ENCODE measurements at regions not wholly inside any gene's neighbourhood (a gene's known extent, or its start where the extent isn't known, plus 50 kb on each side); places are given as distances from the start of the nearest gene placed in this dataset.

DNA sequence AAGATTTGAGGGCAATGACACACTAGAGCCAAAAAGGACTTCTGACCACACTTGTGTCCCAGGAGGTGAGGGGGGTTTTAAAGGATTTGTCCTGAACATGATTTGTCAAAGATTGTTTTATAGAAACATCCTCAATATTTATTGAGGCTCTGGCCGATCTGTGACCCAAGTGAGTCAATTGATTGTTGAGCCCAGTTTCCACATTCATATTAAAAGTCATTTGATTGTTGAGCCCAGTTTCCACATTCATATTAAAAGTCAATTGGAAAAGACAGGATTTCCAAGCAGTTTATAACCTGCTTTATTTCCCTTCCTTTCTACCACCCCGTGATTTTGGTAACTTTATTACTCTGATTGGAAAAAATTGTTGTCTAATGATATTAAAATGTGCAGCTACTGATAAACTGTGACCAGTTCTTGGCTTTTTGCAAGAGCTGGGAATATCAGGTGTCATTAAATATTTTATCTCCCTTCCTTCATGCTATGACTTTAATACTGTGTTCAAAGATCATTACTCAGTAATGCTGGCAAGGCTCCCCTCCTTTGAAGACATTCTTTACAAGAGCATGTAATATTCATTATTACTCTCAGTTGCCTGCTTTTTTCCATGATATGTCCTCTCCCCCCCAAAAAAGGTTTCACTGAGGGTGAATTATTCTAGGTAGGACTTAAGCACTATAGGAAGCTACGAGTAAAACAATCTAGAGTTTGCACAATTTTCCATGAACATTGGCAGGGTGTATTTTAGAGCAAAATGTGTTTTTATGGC is 75.3 kb downstream of the HRH4 start:
- no peaks in the 10 kb centered on the region for H3K9me2 ChIP-seq (ENCODE audit: insufficient read depth, low read length)
- POLR2A ChIA-PET: no interaction called here
- no TSS peak for BruUV-seq (replicated peaks)
- H3K4me1 ChIP-seq (ENCODE audit: insufficient read depth, low read length, poor library complexity, severe bottlenecking): no peaks in the 10 kb centered on the region
- DNase-seq (ENCODE audit: low spot score): no peak
- intact Hi-C loops (cut with micrococcal nuclease; ENCODE audit: unreplicated experiment): loop anchor here (2.0 kb wide), 1 partner anchor 47 kb away; no protein-coding TSS in a partner anchor
- H4K20me1 ChIP-seq (ENCODE audit: insufficient read depth, low read length): no peaks in the 10 kb centered on the region
- TF ChIP-seq, protein P1, sequence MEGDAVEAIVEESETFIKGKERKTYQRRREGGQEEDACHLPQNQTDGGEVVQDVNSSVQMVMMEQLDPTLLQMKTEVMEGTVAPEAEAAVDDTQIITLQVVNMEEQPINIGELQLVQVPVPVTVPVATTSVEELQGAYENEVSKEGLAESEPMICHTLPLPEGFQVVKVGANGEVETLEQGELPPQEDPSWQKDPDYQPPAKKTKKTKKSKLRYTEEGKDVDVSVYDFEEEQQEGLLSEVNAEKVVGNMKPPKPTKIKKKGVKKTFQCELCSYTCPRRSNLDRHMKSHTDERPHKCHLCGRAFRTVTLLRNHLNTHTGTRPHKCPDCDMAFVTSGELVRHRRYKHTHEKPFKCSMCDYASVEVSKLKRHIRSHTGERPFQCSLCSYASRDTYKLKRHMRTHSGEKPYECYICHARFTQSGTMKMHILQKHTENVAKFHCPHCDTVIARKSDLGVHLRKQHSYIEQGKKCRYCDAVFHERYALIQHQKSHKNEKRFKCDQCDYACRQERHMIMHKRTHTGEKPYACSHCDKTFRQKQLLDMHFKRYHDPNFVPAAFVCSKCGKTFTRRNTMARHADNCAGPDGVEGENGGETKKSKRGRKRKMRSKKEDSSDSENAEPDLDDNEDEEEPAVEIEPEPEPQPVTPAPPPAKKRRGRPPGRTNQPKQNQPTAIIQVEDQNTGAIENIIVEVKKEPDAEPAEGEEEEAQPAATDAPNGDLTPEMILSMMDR (conservative IDR thresholded peaks at IDR 0.05; ENCODE audit: low read length): no peak
- no peak for TF ChIP-seq EZH2phosphoT487 (IDR thresholded peaks at IDR 0.05; ENCODE audit: borderline replicate concordance, low read depth, low read length)
- H3K79me2 ChIP-seq (ENCODE audit: insufficient read depth, low read depth, low read length): no peaks in the 10 kb centered on the region
- CTCF ChIA-PET (ENCODE audit: unreplicated experiment): no interaction called here
- H3K27ac ChIP-seq (ENCODE audit: low read depth, low read length, poor library complexity, severe bottlenecking): no peak overlapping the region
- no peak overlapping the region for H3K4me3 ChIP-seq (ENCODE audit: low read depth, low read length, poor library complexity, severe bottlenecking)
- H3K9me3 ChIP-seq (ENCODE audit: low read length): no peaks in the 10 kb centered on the region
- H3K4me2 ChIP-seq (ENCODE audit: low read length): no peak overlapping the region
- no peaks in the 10 kb centered on the region for H3K36me3 ChIP-seq (ENCODE audit: insufficient read depth, low read length)
- H2AFZ ChIP-seq (ENCODE audit: low read length): no peak overlapping the region

DNA sequence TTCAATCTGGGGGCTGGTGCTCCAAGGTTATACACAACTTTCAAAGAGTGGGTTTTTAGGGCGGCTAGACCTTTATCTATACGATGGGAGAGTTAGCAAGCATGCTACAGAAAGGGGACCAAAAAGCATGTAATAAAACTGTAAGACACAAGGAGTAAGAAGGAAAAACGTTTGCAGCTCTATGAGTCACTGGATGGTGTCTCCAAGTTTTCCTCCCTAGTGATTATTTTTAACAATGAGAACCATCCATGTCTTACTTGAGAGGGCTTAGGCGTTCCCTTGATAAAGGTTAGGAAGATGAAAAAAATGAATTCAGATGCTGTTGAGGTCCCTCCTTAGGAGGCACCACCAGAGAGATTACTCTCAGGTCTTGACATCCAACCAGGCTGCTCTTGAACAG is 75.9 kb downstream of the HRH4 start:
- H3K4me2 ChIP-seq (ENCODE audit: low read length): no peak overlapping the region
- POLR2A ChIA-PET: no interaction called here
- intact Hi-C loops (cut with micrococcal nuclease; ENCODE audit: unreplicated experiment): loop anchor here (2.0 kb wide), 1 partner anchor 48 kb away; no protein-coding TSS in a partner anchor
- BruUV-seq (replicated peaks): no TSS peak
- no peak overlapping the region for H2AFZ ChIP-seq (ENCODE audit: low read length)
- H3K79me2 ChIP-seq (ENCODE audit: insufficient read depth, low read depth, low read length): no peaks in the 10 kb centered on the region
- no peaks in the 10 kb centered on the region for H3K9me3 ChIP-seq (ENCODE audit: low read length)
- H3K4me3 ChIP-seq (ENCODE audit: low read depth, low read length, poor library complexity, severe bottlenecking): no peak overlapping the region
- CTCF ChIA-PET (ENCODE audit: unreplicated experiment): no interaction called here
- H4K20me1 ChIP-seq (ENCODE audit: insufficient read depth, low read length): no peaks in the 10 kb centered on the region
- TF ChIP-seq EZH2phosphoT487 (IDR thresholded peaks at IDR 0.05; ENCODE audit: borderline replicate concordance, low read depth, low read length): no peak
- TF ChIP-seq, protein P1 (conservative IDR thresholded peaks at IDR 0.05; ENCODE audit: low read length): no peak
- no peak for DNase-seq (ENCODE audit: low spot score)
- H3K36me3 ChIP-seq (ENCODE audit: insufficient read depth, low read length): no peaks in the 10 kb centered on the region
- no peak overlapping the region for H3K27ac ChIP-seq (ENCODE audit: low read depth, low read length, poor library complexity, severe bottlenecking)
- H3K4me1 ChIP-seq (ENCODE audit: insufficient read depth, low read length, poor library complexity, severe bottlenecking): no peaks in the 10 kb centered on the region
- no peaks in the 10 kb centered on the region for H3K9me2 ChIP-seq (ENCODE audit: insufficient read depth, low read length)

DNA sequence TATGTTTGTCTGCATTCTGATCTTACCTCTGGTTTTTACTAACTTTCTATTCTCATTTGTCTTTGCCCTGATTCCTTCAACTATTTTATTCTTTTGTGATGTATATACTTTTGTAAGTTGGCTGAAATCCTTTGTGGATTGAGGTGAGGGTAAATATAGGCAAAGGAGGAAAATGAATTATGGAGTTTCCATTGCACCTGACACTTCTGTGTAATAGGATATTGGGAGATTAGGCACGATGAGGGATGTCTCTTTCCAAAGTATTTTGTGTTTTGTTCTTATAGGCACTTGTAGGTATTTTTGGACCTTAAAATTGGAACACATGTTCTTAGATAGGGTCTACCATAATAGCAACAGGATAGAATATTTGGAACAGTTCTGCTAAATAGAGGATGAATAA is 76.4 kb downstream of the HRH4 start:
- no peaks in the 10 kb centered on the region for H3K9me2 ChIP-seq (ENCODE audit: insufficient read depth, low read length)
- no peak for DNase-seq (ENCODE audit: low spot score)
- no peaks in the 10 kb centered on the region for H3K9me3 ChIP-seq (ENCODE audit: low read length)
- CTCF ChIA-PET (ENCODE audit: unreplicated experiment): no interaction called here
- no peak overlapping the region for H3K4me2 ChIP-seq (ENCODE audit: low read length)
- intact Hi-C loops (cut with micrococcal nuclease; ENCODE audit: unreplicated experiment): loop anchor here (2.0 kb wide), 1 partner anchor 48 kb away; no protein-coding TSS in a partner anchor
- H3K4me1 ChIP-seq (ENCODE audit: insufficient read depth, low read length, poor library complexity, severe bottlenecking): no peaks in the 10 kb centered on the region
- H3K27ac ChIP-seq (ENCODE audit: low read depth, low read length, poor library complexity, severe bottlenecking): no peak overlapping the region
- no TSS peak for BruUV-seq (replicated peaks)
- H3K4me3 ChIP-seq (ENCODE audit: low read depth, low read length, poor library complexity, severe bottlenecking): no peak overlapping the region
- TF ChIP-seq, protein P1 (conservative IDR thresholded peaks at IDR 0.05; ENCODE audit: low read length): no peak
- TF ChIP-seq EZH2phosphoT487 (IDR thresholded peaks at IDR 0.05; ENCODE audit: borderline replicate concordance, low read depth, low read length): no peak
- no peaks in the 10 kb centered on the region for H4K20me1 ChIP-seq (ENCODE audit: insufficient read depth, low read length)
- POLR2A ChIA-PET: no interaction called here
- no peak overlapping the region for H2AFZ ChIP-seq (ENCODE audit: low read length)
- no peaks in the 10 kb centered on the region for H3K79me2 ChIP-seq (ENCODE audit: insufficient read depth, low read depth, low read length)
- no peaks in the 10 kb centered on the region for H3K36me3 ChIP-seq (ENCODE audit: insufficient read depth, low read length)

All from OCI-LY7 (cell line).